GM13977 (cell line): ENCODE measurements at regions not wholly inside any gene's neighbourhood (a gene's known extent, or its start where the extent isn't known, plus 50 kb on each side); places are given as distances from the start of the nearest gene placed in this dataset.

ENCODE experiments used
- DNase-seq: peaks from one replicate; pipeline ENCODE4 v3.0.0; 2012; ENCODE audit warnings: low spot score
- in situ Hi-C: fragments of 300-500 bp; cut with MboI; formaldehyde crosslinking; loops from one replicate; pipeline ENCODE4 v1.12.0; 2022; ENCODE audit warnings: low sequenced_read_pairs, low pct_unique_long_range_greater_than_20kb, mixed read lengths, inconsistent platforms; ENCODE audit not compliant: unreplicated experiment
- TF ChIP-seq, protein P1 (sequence below): IDR thresholded peaks from 2 replicates; pipeline ENCODE4 v1.5.1; 2012; ENCODE audit warnings: mild to moderate bottlenecking, control low read depth; ENCODE audit not compliant: insufficient read depth; ENCODE audit errors: extremely low read depth, missing control alignments

DNA sequence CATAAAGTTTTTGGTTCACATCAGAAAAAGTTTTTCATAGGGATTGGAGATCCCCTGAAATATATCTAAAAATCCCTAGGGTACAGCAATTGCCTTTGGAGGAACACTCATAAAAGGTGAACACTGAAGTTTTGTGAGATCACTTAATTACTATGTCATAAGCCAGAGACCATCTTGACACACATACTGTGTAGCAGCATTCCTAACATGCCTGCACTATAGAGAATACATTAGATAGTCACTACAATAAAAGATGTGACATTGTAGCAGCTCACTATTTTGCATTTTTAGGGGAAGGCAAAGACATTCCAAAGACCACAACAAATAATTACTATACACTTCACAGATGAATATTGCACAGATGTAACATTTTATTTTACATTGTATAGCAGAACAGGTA is 779.9 kb downstream of the KCNT2 start:
- in situ Hi-C loops: no loop called here
- TF ChIP-seq, protein P1, sequence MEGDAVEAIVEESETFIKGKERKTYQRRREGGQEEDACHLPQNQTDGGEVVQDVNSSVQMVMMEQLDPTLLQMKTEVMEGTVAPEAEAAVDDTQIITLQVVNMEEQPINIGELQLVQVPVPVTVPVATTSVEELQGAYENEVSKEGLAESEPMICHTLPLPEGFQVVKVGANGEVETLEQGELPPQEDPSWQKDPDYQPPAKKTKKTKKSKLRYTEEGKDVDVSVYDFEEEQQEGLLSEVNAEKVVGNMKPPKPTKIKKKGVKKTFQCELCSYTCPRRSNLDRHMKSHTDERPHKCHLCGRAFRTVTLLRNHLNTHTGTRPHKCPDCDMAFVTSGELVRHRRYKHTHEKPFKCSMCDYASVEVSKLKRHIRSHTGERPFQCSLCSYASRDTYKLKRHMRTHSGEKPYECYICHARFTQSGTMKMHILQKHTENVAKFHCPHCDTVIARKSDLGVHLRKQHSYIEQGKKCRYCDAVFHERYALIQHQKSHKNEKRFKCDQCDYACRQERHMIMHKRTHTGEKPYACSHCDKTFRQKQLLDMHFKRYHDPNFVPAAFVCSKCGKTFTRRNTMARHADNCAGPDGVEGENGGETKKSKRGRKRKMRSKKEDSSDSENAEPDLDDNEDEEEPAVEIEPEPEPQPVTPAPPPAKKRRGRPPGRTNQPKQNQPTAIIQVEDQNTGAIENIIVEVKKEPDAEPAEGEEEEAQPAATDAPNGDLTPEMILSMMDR: no peak
- no peak for DNase-seq

DNA sequence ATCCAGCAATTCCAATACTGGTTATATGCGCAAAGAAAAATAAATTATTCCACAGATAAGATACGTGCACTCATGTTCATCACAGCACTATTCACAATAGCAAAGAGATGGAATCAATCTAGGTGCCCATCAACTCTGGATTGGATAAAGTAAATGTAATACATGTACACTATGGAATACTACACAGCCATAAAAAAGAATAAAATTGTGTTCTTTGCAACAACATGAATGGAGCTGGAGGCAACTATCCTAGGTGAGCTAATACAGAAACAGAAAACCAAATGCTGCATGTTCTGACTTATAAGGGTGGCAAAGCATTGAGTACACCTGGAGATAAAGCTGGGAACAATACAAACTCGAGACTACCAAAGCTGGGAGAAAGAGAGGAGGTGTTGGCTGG is 787.3 kb downstream of the KCNT2 start:
- TF ChIP-seq, protein P1: no peak
- in situ Hi-C loops: no loop called here
- no peak for DNase-seq

DNA sequence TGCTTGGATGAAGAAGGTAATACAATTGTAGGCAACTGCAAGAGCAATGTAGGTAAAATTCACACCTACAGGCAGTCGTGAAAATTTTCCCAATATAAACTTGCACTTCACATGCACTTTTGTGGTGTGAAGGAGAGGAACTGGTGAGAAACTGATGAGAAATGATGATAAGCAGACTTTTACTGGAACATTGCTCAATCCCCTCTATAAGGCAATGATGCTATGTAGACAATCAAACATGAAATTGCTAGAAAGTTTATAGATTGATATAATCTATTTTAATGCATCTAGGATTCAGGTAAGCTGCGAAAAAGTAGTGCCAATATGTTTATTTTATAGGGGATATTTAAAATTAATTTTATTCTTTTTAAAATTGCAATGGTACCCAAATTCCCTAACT is 802.2 kb downstream of the KCNT2 start:
- in situ Hi-C loops: no loop called here
- TF ChIP-seq, protein P1: no peak
- no peak for DNase-seq

DNA sequence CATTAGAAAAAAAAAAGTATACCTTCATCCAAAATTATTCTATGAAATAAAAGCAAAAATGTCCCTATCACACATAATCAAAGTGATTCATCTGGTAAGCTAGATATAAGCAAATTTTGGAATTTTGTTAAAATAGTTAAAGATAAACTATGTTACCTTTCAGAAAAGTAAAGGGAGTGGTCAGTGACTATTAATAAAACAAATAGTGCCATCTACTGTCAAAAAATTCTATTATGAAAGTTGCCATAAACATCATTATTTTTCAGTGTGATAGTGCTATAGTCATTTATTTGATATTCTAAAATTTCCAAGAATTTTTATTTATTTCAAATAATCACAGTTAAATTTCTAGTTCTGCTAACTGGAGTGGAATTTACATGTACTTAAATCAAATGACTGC is 803.7 kb downstream of the KCNT2 start:
- in situ Hi-C loops: no loop called here
- no peak for DNase-seq

DNA sequence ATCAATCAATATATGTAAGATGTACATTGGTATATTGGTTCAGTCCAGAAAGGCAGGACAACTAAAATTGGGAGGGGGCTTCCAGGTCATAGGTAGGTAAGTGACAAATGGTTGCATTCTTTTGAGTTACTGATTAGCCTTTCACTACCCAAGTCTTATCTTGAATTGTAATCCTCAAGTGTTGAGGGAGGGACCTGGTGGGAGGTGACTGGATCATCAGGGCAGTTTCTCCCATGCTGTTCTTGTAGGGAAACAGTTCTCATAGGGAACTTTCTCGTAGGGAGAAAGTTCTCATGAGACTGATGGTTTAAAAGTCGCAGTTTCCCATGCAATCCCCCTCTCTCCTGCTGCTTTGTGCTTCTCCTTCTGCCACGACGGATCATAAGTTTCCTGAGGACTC is 809.2 kb downstream of the KCNT2 start:
- in situ Hi-C loops: no loop called here
- no peak for DNase-seq
- TF ChIP-seq, protein P1: no peak

More for the DNA sequence above, 803.7 kb downstream of the KCNT2 start:
- TF ChIP-seq, protein P1: peak; percentile 2

DNA sequence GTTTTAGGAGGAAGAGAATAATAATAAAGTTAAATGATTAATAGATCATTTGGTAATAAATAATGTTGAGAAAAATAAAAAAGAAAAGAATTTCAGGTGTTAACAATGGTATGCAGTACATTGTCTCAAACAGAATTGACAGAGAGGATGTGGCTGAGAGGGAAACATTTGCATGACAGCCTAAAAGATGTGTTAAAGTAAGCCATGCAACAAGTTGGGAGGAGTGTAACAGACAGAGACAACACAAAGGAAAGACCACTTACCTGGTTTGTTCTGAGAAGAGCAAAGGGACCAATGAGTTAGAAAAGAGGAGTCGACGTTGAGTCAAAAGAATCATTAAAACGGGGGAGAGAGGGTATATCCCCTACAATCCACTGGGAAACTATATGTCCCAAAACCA is 814.0 kb downstream of the KCNT2 start:
- in situ Hi-C loops: no loop called here
- TF ChIP-seq, protein P1: no peak
- no peak for DNase-seq

DNA sequence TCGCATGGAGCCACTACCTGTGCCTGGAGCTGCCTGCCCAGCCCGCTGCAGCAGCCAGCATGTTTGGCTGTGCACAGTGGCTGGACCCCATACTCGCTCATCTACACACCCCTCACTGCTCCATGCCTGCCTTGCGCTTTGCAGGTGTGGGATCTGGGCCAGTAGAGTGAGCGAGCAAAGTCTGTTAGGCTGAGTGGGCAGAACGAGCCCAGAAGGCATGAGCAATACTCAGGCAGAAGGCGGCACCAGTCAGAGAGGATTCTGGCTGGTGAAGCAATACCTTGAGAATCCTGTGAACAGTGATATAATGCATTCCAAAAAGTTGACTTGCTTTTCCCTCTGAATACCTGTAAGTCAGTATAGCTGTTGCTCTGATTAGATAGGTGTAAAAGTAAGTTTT is 816.4 kb downstream of the KCNT2 start:
- in situ Hi-C loops: no loop called here
- TF ChIP-seq, protein P1: no peak
- no peak for DNase-seq
